Neural crest cell (in vitro differentiated cells): ENCODE measurements at regions not wholly inside any gene's neighbourhood (a gene's known extent, or its start where the extent isn't known, plus 50 kb on each side); places are given as distances from the start of the nearest gene placed in this dataset.

Experiments used
- DNase-seq: peaks from one replicate; pipeline ENCODE4 v3.0.0; 2021; ENCODE audit warnings: low read depth, mixed read lengths, low spot score
- H3K27ac Mint-ChIP-seq: one replicate; pipeline ENCODE4 v1.8.0; 2021; ENCODE audit warnings: mild to moderate bottlenecking, mixed read lengths; ENCODE audit not compliant: unreplicated experiment
- H3K27me3 Mint-ChIP-seq: 2 replicates; pipeline ENCODE4 v1.8.0; 2021; ENCODE audit warnings: low read depth, mild to moderate bottlenecking, mixed read lengths
- H3K36me3 Mint-ChIP-seq: 2 replicates; pipeline ENCODE4 v1.8.0; 2021; ENCODE audit warnings: low read depth, mild to moderate bottlenecking, mixed read lengths
- H3K4me1 Mint-ChIP-seq: 2 replicates; pipeline ENCODE4 v1.8.0; 2021; ENCODE audit warnings: mixed read lengths
- H3K4me3 Mint-ChIP-seq: one replicate; pipeline ENCODE4 v1.8.0; 2021; ENCODE audit warnings: mild to moderate bottlenecking, mixed read lengths
- H3K9me3 Mint-ChIP-seq: 2 replicates; pipeline ENCODE4 v1.8.0; 2021; ENCODE audit warnings: mixed read lengths
- TF ChIP-seq, protein P1 (sequence below): fragments of 200-600 bp; sonication (generic); conservative IDR thresholded peaks from 2 replicates; pipeline ENCODE4 v1.5.0; 2021; ENCODE audit warnings: antibody characterized with exemption, mild to moderate bottlenecking

DNA sequence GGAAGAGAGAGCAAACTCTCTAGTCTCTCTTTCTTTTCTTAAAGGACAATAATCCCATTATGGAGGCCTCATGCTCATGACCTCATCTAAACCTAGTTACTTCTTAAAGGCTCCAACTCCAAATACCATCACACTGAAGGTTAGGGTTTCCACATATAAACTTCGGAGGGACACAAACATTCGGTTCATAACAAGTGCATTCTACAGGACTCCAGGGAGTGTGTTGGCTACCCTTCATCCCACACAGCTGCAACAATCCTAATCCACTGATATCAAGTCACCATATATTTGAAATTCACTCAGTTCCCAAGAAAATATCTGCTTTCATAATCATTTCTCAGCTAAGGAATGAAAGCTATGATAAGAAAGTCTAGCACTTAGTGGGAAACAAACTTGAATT lies 265.9 kb upstream of the PLEKHG7 start:
- H3K27ac Mint-ChIP-seq, result no peak overlapping the region
- H3K4me1 Mint-ChIP-seq, result peaks cover 19% of the 10 kb centered on the region
- peaks cover 7% of the 10 kb centered on the region for H3K9me3 Mint-ChIP-seq
- no peak overlapping the region for H3K4me3 Mint-ChIP-seq
- TF ChIP-seq, protein P1, sequence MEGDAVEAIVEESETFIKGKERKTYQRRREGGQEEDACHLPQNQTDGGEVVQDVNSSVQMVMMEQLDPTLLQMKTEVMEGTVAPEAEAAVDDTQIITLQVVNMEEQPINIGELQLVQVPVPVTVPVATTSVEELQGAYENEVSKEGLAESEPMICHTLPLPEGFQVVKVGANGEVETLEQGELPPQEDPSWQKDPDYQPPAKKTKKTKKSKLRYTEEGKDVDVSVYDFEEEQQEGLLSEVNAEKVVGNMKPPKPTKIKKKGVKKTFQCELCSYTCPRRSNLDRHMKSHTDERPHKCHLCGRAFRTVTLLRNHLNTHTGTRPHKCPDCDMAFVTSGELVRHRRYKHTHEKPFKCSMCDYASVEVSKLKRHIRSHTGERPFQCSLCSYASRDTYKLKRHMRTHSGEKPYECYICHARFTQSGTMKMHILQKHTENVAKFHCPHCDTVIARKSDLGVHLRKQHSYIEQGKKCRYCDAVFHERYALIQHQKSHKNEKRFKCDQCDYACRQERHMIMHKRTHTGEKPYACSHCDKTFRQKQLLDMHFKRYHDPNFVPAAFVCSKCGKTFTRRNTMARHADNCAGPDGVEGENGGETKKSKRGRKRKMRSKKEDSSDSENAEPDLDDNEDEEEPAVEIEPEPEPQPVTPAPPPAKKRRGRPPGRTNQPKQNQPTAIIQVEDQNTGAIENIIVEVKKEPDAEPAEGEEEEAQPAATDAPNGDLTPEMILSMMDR, result no peak
- H3K36me3 Mint-ChIP-seq, result peaks cover 3% of the 10 kb centered on the region
- H3K27me3 Mint-ChIP-seq, result no peaks in the 10 kb centered on the region
- no peak for DNase-seq

DNA sequence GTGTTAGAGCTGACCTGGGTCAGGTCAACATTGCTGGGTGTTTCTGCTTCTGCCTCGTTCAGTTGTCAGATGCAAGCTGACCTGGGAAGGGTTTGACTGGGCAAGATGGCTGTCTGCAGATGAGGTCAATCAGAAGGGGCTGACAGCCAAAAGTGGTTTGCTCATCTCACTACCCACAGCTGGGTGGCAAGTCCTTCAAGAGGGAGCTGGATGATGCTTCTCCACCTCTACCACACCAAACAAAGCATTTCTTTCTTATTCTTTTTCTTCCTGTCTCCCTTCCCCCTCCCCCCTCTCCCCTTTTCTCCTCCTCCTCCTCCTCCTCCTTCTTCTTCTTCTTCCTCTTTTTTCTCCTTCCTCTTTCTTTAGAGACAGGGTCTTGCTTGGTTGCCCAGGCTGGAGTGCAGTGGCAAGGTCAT lies 268.2 kb upstream of the PLEKHG7 start:
- Mint-ChIP-seq H3K4me3 (no peak overlapping the region), H3K9me3 (peaks cover 9% of the 10 kb centered on the region), H3K4me1 (peaks cover 26% of the 10 kb centered on the region), H3K27ac (no peak overlapping the region), H3K27me3 (no peaks in the 10 kb centered on the region), H3K36me3 (peaks cover 3% of the 10 kb centered on the region)
- TF ChIP-seq, protein P1, result no peak
- no peak for DNase-seq

- H3K27me3 Mint-ChIP-seq, result no peaks in the 10 kb centered on the region
- peaks cover 27% of the 10 kb centered on the region for H3K4me1 Mint-ChIP-seq
- H3K9me3 Mint-ChIP-seq, result peaks cover 9% of the 10 kb centered on the region
- TF ChIP-seq, protein P1, result no peak
- DNase-seq, result no peak
- peaks cover 3% of the 10 kb centered on the region for H3K36me3 Mint-ChIP-seq
- no peak overlapping the region for H3K4me3 Mint-ChIP-seq
- H3K27ac Mint-ChIP-seq, result no peak overlapping the region
Measured at GRCh38 chr12:92432724-92433441, 269.9 kb upstream of the PLEKHG7 start.

DNA sequence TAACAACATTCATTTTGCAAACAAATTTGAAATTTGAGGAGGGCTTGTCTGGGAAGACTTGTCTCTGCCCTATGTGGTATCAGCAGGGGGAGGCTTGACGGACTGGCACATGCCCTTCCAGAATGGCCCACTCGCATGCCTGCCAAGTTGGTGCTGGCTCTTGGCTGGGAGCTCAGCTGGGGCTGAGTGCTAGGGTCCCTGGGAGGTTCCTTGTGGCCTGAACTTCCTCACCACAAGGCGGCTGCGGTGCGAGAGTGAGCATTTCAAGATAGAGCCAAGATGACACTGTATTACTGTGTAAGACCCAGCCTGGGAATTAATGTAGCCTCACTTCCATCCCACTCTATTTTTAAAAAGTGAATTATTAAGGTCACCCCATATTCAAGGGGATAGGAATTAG lies 271.6 kb upstream of the PLEKHG7 start:
- Mint-ChIP-seq H3K4me3 (no peak overlapping the region), H3K9me3 (peaks cover 9% of the 10 kb centered on the region), H3K27me3 (no peaks in the 10 kb centered on the region), H3K4me1 (peaks cover 24% of the 10 kb centered on the region), H3K27ac (no peak overlapping the region), H3K36me3 (no peaks in the 10 kb centered on the region)
- TF ChIP-seq, protein P1, result no peak
- no peak for DNase-seq

DNA sequence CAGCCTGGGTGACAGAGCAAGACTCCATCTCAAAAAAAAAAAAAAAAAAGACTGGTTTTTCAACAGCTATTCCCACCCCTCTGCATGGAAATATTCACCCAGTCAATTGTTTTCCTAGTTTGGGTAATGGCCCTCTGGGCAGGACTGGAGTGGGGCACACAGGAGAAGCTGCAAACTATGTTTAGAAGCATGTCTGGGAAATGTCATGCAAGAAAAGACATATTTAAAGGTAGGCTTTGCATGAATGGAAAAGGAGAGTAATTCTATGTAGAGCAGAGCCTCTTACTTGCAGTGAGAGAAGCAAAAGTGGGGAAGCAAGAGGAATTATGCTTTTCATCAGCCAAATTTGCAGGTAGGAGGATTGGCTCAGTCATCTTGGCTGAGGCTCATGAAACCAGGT lies 276.5 kb upstream of the PLEKHG7 start:
- Mint-ChIP-seq H3K4me1 (peaks cover 38% of the 10 kb centered on the region), H3K4me3 (no peak overlapping the region), H3K27me3 (no peaks in the 10 kb centered on the region), H3K27ac (no peak overlapping the region), H3K36me3 (no peaks in the 10 kb centered on the region), H3K9me3 (no peaks in the 10 kb centered on the region)
- no peak for DNase-seq
- TF ChIP-seq, protein P1, result no peak
